B cell (primary cell): ENCODE measurements at regions not wholly inside any gene's neighbourhood (a gene's known extent, or its start where the extent isn't known, plus 50 kb on each side); places are given as distances from the start of the nearest gene placed in this dataset.

Experiments
- ATAC-seq: fragments of 200-7000 bp; cut with Tn5 transposase; one replicate; pipeline ENCODE4 v1.10.0; 2021; ENCODE audit warnings: low read depth, mild to moderate bottlenecking, moderate number of reproducible peaks, moderate library complexity
- CTCF ChIA-PET: fragments of 350-600 bp; sonication (Branson Sonifier 250); formaldehyde crosslinking; loops from one replicate; lab custom pipeline; 2021; ENCODE audit warnings: antibody characterized with exemption, inconsistent platforms; lab: Charles Lee
- POLR2A ChIA-PET: fragments of 350-600 bp; sonication (Branson Sonifier 250); formaldehyde crosslinking; loops from one replicate; lab custom pipeline; 2021; ENCODE audit warnings: antibody characterized with exemption; lab: Charles Lee
- DNase-seq: peaks from one replicate; pipeline ENCODE4 v3.0.0; 2013
- H2AFZ ChIP-seq: 2 replicates; pipeline ENCODE4 v1.6.1; 2012; ENCODE audit warnings: mild to moderate bottlenecking, low read depth, low read length; ENCODE audit not compliant: insufficient read depth, poor library complexity, severe bottlenecking
- H3K27ac ChIP-seq, 2 donors: 1 replicate in 1 of 2; 2 replicates in 1 of 2; pipeline ENCODE4 v1.5.1; 2012 to 2013; ENCODE audit warnings: low read length in 2 of 2, mild to moderate bottlenecking in 2 of 2, moderate library complexity in 1 of 2
- H3K27me3 ChIP-seq, 4 experiments: fragments of 200-600 bp in 1 of 4; sonication (generic) in 1 of 4; replicated peaks in 1 of 4; 1 replicate in 2 of 4; 2 replicates in 2 of 4; pipeline versions ENCODE4 v1.6.1 to v1.7.0; 2013 to 2016; ENCODE audit warnings: low read length in 3 of 4, mild to moderate bottlenecking in 2 of 4, mixed read lengths in 1 of 4, moderate library complexity in 1 of 4; ENCODE audit not compliant: insufficient read depth in 4 of 4, control insufficient read depth in 3 of 4; ENCODE audit errors: control extremely low read depth in 1 of 4
- H3K36me3 ChIP-seq, 2 experiments: replicated peaks in 1 of 2; 1 replicate in 1 of 2; 2 replicates in 1 of 2; pipeline versions ENCODE4 v1.6.1 to v1.7.1; 2013; ENCODE audit warnings: low read length in 1 of 2; ENCODE audit not compliant: insufficient read depth in 2 of 2, control insufficient read depth in 1 of 2; ENCODE audit errors: control extremely low read depth in 1 of 2, extremely low read depth in 1 of 2
- H3K4me1 ChIP-seq, 2 donors: fragments of 200-600 bp in 1 of 2; sonication (generic) in 1 of 2; 1 replicate in 1 of 2; 2 replicates in 1 of 2; pipeline versions ENCODE4 v1.5.1 to v1.6.1; 2013 to 2017; ENCODE audit warnings: low read length in 2 of 2; ENCODE audit not compliant: control insufficient read depth in 2 of 2, insufficient read depth in 2 of 2
- H3K4me2 ChIP-seq: replicated peaks from 2 replicates; pipeline ENCODE3; 2012; ENCODE audit warnings: mild to moderate bottlenecking, low read depth, low read length; ENCODE audit not compliant: poor library complexity, severe bottlenecking
- H3K4me3 ChIP-seq, 5 experiments: fragments of 200-600 bp in 1 of 5; sonication (generic) in 1 of 5; 1 replicate in 3 of 5; 2 replicates in 2 of 5; pipeline versions ENCODE4 v1.5.1 to v1.7.0; 2011 to 2016; ENCODE audit warnings: low read length in 4 of 5, mild to moderate bottlenecking in 4 of 5, low read depth in 2 of 5, control low read depth in 1 of 5, moderate library complexity in 1 of 5; ENCODE audit not compliant: insufficient read depth in 1 of 5; ENCODE audit errors: control extremely low read depth in 1 of 5, extremely low read depth in 1 of 5
- H3K79me2 ChIP-seq: fragments of 200-600 bp; sonication (generic); one replicate; pipeline ENCODE4 v1.6.0; 2016; ENCODE audit warnings: low read length; ENCODE audit not compliant: control insufficient read depth, insufficient read depth
- H3K9ac ChIP-seq: fragments of 200-600 bp; sonication (generic); 2 replicates; pipeline ENCODE4 v1.6.1; 2017; ENCODE audit warnings: mild to moderate bottlenecking, low read length, moderate library complexity
- H3K9me3 ChIP-seq, 3 donors: one replicate each; pipeline versions ENCODE4 v1.6.1 to v1.7.1; 2013; ENCODE audit warnings: low read length in 2 of 3; ENCODE audit not compliant: control insufficient read depth in 2 of 3, insufficient read depth in 1 of 3; ENCODE audit errors: control extremely low read depth in 1 of 3
- H4K20me1 ChIP-seq: 2 replicates; pipeline ENCODE4 v1.6.0; 2012; ENCODE audit warnings: mild to moderate bottlenecking, low read length; ENCODE audit not compliant: insufficient read depth, control insufficient read depth, poor library complexity, severe bottlenecking
- H3K27ac Mint-ChIP-seq: one replicate; pipeline ENCODE4 v1.8.0; 2021; ENCODE audit warnings: mixed read lengths
- H3K27me3 Mint-ChIP-seq: one replicate; pipeline ENCODE4 v1.8.0; 2021; ENCODE audit warnings: mixed read lengths
- H3K4me1 Mint-ChIP-seq: one replicate; pipeline ENCODE4 v1.8.0; 2021; ENCODE audit warnings: mixed read lengths
- H3K4me3 Mint-ChIP-seq: one replicate; pipeline ENCODE4 v1.8.0; 2021; ENCODE audit warnings: mixed read lengths
- H3K9me3 Mint-ChIP-seq: one replicate; pipeline ENCODE4 v1.8.0; 2022; ENCODE audit warnings: mixed read lengths; ENCODE audit not compliant: insufficient read depth
- EZH2 ChIP-seq: IDR thresholded peaks from 2 replicates; pipeline ENCODE4 v1.6.1; 2012; ENCODE audit warnings: borderline replicate concordance, low read depth, mild to moderate bottlenecking, moderate library complexity, low read length; ENCODE audit not compliant: insufficient read depth, poor library complexity, severe bottlenecking
- WGBS: methylation state at CpG from one replicate; pipeline ENCODE4 v1.1.5; 2013; ENCODE audit warnings: missing lambda C conversion rate; ENCODE audit not compliant: insufficient coverage; 5-methylcytosine and 5-hydroxymethylcytosine counted together
- intact Hi-C: fragments of 100-400 bp; cut with micrococcal nuclease; formaldehyde crosslinking; loops from one replicate; pipeline ENCODE4 v1.10.0; 2022
- TF ChIP-seq, protein P1 (sequence below): fragments of 200-600 bp; IDR thresholded peaks from one replicate; pipeline ENCODE4 v1.8.0; 2022; ENCODE audit warnings: antibody characterized with exemption, mild to moderate bottlenecking

DNA sequence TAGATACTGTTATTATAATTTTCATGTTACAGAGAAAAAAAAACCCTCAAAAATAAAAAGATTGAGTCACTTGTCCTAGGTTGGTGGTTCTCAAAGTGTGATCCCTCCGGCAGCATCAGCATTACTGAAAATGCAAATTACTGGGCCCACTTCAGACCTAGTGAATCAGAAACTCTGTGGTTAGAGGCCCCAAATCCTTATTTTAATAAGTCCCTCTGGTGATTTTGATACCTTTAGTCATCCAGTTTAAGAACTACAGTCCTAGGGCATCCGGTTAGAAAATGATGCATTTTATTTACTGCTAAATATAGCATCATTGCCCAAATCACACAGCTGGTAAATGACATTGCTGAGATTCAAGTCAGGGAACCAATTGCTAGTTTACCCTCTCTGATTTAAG lies 203.7 kb upstream of the RUNX1 start:
- H3K4me3 Mint-ChIP-seq = no peak overlapping the region
- H4K20me1 ChIP-seq = no peaks in the 10 kb centered on the region
- H3K4me3 ChIP-seq = no peak overlapping the region
- no peaks in the 10 kb centered on the region for H3K27me3 ChIP-seq
- peaks cover 0 to 3% (median 2%) of the 10 kb centered on the region in 3 donors for H3K9me3 ChIP-seq
- H3K9ac ChIP-seq = no peak overlapping the region
- no peaks in the 10 kb centered on the region for H3K4me1 ChIP-seq
- ChIA-PET POLR2A (no interaction called here), CTCF (no interaction called here)
- no peak overlapping the region for H3K27ac ChIP-seq
- no peak overlapping the region for H2AFZ ChIP-seq
- intact Hi-C loops = no loop called here
- no peak for ATAC-seq
- H3K9me3 Mint-ChIP-seq = peaks cover 7% of the 10 kb centered on the region
- WGBS = no CpG with 5 or more reads among the region's 2 CpGs
- H3K36me3 ChIP-seq = no peaks in the 10 kb centered on the region
- no peak overlapping the region for H3K4me2 ChIP-seq
- no peak for DNase-seq
- peaks cover 14% of the 10 kb centered on the region for H3K27me3 Mint-ChIP-seq
- no peaks in the 10 kb centered on the region for H3K4me1 Mint-ChIP-seq
- H3K27ac Mint-ChIP-seq = no peak overlapping the region
- H3K79me2 ChIP-seq = no peaks in the 10 kb centered on the region
- no peak for TF ChIP-seq EZH2
- TF ChIP-seq, protein P1, sequence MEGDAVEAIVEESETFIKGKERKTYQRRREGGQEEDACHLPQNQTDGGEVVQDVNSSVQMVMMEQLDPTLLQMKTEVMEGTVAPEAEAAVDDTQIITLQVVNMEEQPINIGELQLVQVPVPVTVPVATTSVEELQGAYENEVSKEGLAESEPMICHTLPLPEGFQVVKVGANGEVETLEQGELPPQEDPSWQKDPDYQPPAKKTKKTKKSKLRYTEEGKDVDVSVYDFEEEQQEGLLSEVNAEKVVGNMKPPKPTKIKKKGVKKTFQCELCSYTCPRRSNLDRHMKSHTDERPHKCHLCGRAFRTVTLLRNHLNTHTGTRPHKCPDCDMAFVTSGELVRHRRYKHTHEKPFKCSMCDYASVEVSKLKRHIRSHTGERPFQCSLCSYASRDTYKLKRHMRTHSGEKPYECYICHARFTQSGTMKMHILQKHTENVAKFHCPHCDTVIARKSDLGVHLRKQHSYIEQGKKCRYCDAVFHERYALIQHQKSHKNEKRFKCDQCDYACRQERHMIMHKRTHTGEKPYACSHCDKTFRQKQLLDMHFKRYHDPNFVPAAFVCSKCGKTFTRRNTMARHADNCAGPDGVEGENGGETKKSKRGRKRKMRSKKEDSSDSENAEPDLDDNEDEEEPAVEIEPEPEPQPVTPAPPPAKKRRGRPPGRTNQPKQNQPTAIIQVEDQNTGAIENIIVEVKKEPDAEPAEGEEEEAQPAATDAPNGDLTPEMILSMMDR = no peak

GRCh38 chr21:35249636-35250035 lies 200.5 kb upstream of the RUNX1 start:
- Histone ChIP-seq H4K20me1 (no peaks in the 10 kb centered on the region), H3K36me3 (no peaks in the 10 kb centered on the region), H3K4me2 (no peak overlapping the region), H3K27ac (no peak overlapping the region), H3K9ac (no peak overlapping the region), H3K27me3 (no peaks in the 10 kb centered on the region), H3K4me3 (no peak overlapping the region), H2AFZ (no peak overlapping the region), H3K9me3 (peaks cover 0 to 3% (median 2%) of the 10 kb centered on the region in 3 donors), H3K4me1 (no peaks in the 10 kb centered on the region), H3K79me2 (no peaks in the 10 kb centered on the region)
- Mint-ChIP-seq H3K27ac (no peak overlapping the region), H3K4me3 (no peak overlapping the region), H3K4me1 (no peaks in the 10 kb centered on the region), H3K9me3 (peaks cover 7% of the 10 kb centered on the region), H3K27me3 (peaks cover 16% of the 10 kb centered on the region)
- WGBS = no CpG with 5 or more reads among the region's 1 CpG
- no peak for DNase-seq
- POLR2A ChIA-PET = interaction anchor here (0.6 kb wide), 1 partner anchor 108 kb away, joined by 4 read pairs; no protein-coding TSS in a partner anchor
- no peak for TF ChIP-seq EZH2
- TF ChIP-seq, protein P1 = no peak
- intact Hi-C loops = no loop called here
- CTCF ChIA-PET = no interaction called here
- ATAC-seq = no peak
